Glomerular endothelial cell (primary cell): ENCODE measurements at regions not wholly inside any gene's neighbourhood (a gene's known extent, or its start where the extent isn't known, plus 50 kb on each side); places are given as distances from the start of the nearest gene placed in this dataset.

Experiments
- DNase-seq: peaks from one replicate; pipeline ENCODE4 v3.0.0-alpha.2; 2011; ENCODE audit warnings: low read depth, low spot score; ENCODE audit errors: extremely low read depth

GRCh38 chr5:2696156-2696807 is 55.2 kb downstream of the IRX2 start:
- DNase-seq = no peak

GRCh38 chr5:2695200-2695891 is 56.1 kb downstream of the IRX2 start:
- DNase-seq = no peak

GRCh38 chr5:2691530-2691929 is 59.9 kb downstream of the IRX2 start:
- no peak for DNase-seq

- DNase-seq = no peak
Measured at GRCh38 chr5:2690293-2690692, 61.2 kb downstream of the IRX2 start.

- no peak for DNase-seq
Measured at GRCh38 chr5:2688586-2688985, 62.9 kb downstream of the IRX2 start.

GRCh38 chr5:2687746-2688145 is 63.7 kb downstream of the IRX2 start:
- no peak for DNase-seq

GRCh38 chr5:2686321-2687124 is 65.0 kb downstream of the IRX2 start:
- no peak for DNase-seq

GRCh38 chr5:2685651-2686272 is 65.7 kb downstream of the IRX2 start:
- no peak for DNase-seq

- no peak for DNase-seq
Measured at GRCh38 chr5:2684606-2685005, 66.9 kb downstream of the IRX2 start.

GRCh38 chr5:2683720-2684119 is 67.8 kb downstream of the IRX2 start:
- DNase-seq = no peak

GRCh38 chr5:2681476-2681875 is 70.0 kb downstream of the IRX2 start:
- DNase-seq = no peak

- no peak for DNase-seq
Measured at GRCh38 chr5:2680979-2681378, 70.5 kb downstream of the IRX2 start.

- DNase-seq = no peak
Measured at GRCh38 chr5:2677689-2678088, 73.8 kb downstream of the IRX2 start.

GRCh38 chr5:2675548-2675947 is 75.9 kb downstream of the IRX2 start:
- no peak for DNase-seq

- DNase-seq = no peak
Measured at GRCh38 chr5:2674456-2674855, 77.0 kb downstream of the IRX2 start.

- DNase-seq = no peak
Measured at GRCh38 chr5:2670940-2671339, 80.5 kb downstream of the IRX2 start.

GRCh38 chr5:2669913-2670312 is 81.6 kb downstream of the IRX2 start:
- no peak for DNase-seq

GRCh38 chr5:2669259-2669658 is 82.2 kb downstream of the IRX2 start:
- DNase-seq = no peak

GRCh38 chr5:2666081-2666480 is 85.4 kb downstream of the IRX2 start:
- DNase-seq = no peak

GRCh38 chr5:2663489-2663888 is 88.0 kb downstream of the IRX2 start:
- DNase-seq = no peak

- DNase-seq = no peak
Measured at GRCh38 chr5:2660315-2660714, 91.2 kb downstream of the IRX2 start.
